ENCODE measurements at regions not wholly inside any gene's neighbourhood (a gene's known extent, or its start where the extent isn't known, plus 50 kb on each side); places are given as distances from the start of the nearest gene placed in this dataset.

- TF ChIP-seq CTCF (conservative IDR thresholded peaks at IDR 0.05): no peak
- Mint-ChIP-seq H3K27ac (ENCODE audit: unreplicated experiment) (no peak overlapping the region), H3K27me3 (ENCODE audit: low read depth) (no peaks in the 10 kb centered on the region), H3K4me3 (no peak overlapping the region), H3K36me3 (ENCODE audit: low read depth) (no peaks in the 10 kb centered on the region), H3K9me3 (no peaks in the 10 kb centered on the region), H3K4me1 (no peaks in the 10 kb centered on the region)
- no peak for DNase-seq (ENCODE audit: low read depth, low spot score)
These were observed 62.9 kb upstream of the TTC34 start for GRCh38 chr1:2864203-2864905.

GRCh38 chr1:2865000-2865399, 63.5 kb upstream of the TTC34 start:
- no peak overlapping the region for H3K4me3 Mint-ChIP-seq
- no peaks in the 10 kb centered on the region for H3K27me3 Mint-ChIP-seq (ENCODE audit: low read depth)
- no peak overlapping the region for H3K27ac Mint-ChIP-seq (ENCODE audit: unreplicated experiment)
- TF ChIP-seq CTCF (conservative IDR thresholded peaks at IDR 0.05): no peak
- H3K9me3 Mint-ChIP-seq: no peaks in the 10 kb centered on the region
- no peaks in the 10 kb centered on the region for H3K4me1 Mint-ChIP-seq
- no peaks in the 10 kb centered on the region for H3K36me3 Mint-ChIP-seq (ENCODE audit: low read depth)
- no peak for DNase-seq (ENCODE audit: low read depth, low spot score)

- Mint-ChIP-seq H3K27me3 (ENCODE audit: low read depth) (no peaks in the 10 kb centered on the region), H3K4me1 (no peaks in the 10 kb centered on the region), H3K27ac (ENCODE audit: unreplicated experiment) (no peak overlapping the region), H3K9me3 (no peaks in the 10 kb centered on the region), H3K4me3 (no peak overlapping the region), H3K36me3 (ENCODE audit: low read depth) (no peaks in the 10 kb centered on the region)
- TF ChIP-seq CTCF (conservative IDR thresholded peaks at IDR 0.05): no peak
- no peak for DNase-seq (ENCODE audit: low read depth, low spot score)
These were observed 64.3 kb upstream of the TTC34 start for GRCh38 chr1:2865571-2866421.

GRCh38 chr1:2866422-2867086, 65.1 kb upstream of the TTC34 start:
- Mint-ChIP-seq H3K9me3 (no peaks in the 10 kb centered on the region), H3K4me3 (no peak overlapping the region), H3K27ac (ENCODE audit: unreplicated experiment) (no peak overlapping the region), H3K4me1 (no peaks in the 10 kb centered on the region), H3K27me3 (ENCODE audit: low read depth) (no peaks in the 10 kb centered on the region), H3K36me3 (ENCODE audit: low read depth) (peaks cover 3% of the 10 kb centered on the region)
- DNase-seq (ENCODE audit: low read depth, low spot score): no peak
- no peak for TF ChIP-seq CTCF (conservative IDR thresholded peaks at IDR 0.05)

GRCh38 chr1:2867087-2867425, 65.6 kb upstream of the TTC34 start:
- Mint-ChIP-seq H3K27ac (ENCODE audit: unreplicated experiment) (no peak overlapping the region), H3K4me1 (no peaks in the 10 kb centered on the region), H3K36me3 (ENCODE audit: low read depth) (peaks cover 3% of the 10 kb centered on the region), H3K9me3 (no peaks in the 10 kb centered on the region), H3K4me3 (no peak overlapping the region), H3K27me3 (ENCODE audit: low read depth) (no peaks in the 10 kb centered on the region)
- TF ChIP-seq CTCF (conservative IDR thresholded peaks at IDR 0.05): no peak
- no peak for DNase-seq (ENCODE audit: low read depth, low spot score)
